ENCODE measurements at regions not wholly inside any gene's neighbourhood (a gene's known extent, or its start where the extent isn't known, plus 50 kb on each side); places are given as distances from the start of the nearest gene placed in this dataset.

- ChIA-PET CTCF (interaction anchor here (0.6 kb wide), 1 partner anchor 436 kb away, joined by 4 read pairs; no protein-coding TSS in a partner anchor), POLR2A (no interaction called here)
- Mint-ChIP-seq H3K36me3 (ENCODE audit: insufficient read depth, unreplicated experiment) (no peaks in the 10 kb centered on the region), H3K4me3 (ENCODE audit: unreplicated experiment) (no peak overlapping the region), H3K9me3 (ENCODE audit: unreplicated experiment) (no peaks in the 10 kb centered on the region), H3K27ac (ENCODE audit: low read depth, unreplicated experiment) (no peak overlapping the region), H3K4me1 (ENCODE audit: insufficient read depth, unreplicated experiment) (no peaks in the 10 kb centered on the region), H3K27me3 (ENCODE audit: insufficient read depth, unreplicated experiment) (peaks cover 83% of the 10 kb centered on the region)
- TF ChIP-seq CTCF (IDR thresholded peaks at IDR 0.05; ENCODE audit: unreplicated experiment), result no peak
- no TSS peak for BruUV-seq (replicated peaks)
- intact Hi-C loops (cut with micrococcal nuclease), result no loop called here
- no peak for DNase-seq (ENCODE audit: unreplicated experiment)
Observed at GRCh38 chr22:26952451-26953011, 295.1 kb downstream of the MIAT start.

DNA sequence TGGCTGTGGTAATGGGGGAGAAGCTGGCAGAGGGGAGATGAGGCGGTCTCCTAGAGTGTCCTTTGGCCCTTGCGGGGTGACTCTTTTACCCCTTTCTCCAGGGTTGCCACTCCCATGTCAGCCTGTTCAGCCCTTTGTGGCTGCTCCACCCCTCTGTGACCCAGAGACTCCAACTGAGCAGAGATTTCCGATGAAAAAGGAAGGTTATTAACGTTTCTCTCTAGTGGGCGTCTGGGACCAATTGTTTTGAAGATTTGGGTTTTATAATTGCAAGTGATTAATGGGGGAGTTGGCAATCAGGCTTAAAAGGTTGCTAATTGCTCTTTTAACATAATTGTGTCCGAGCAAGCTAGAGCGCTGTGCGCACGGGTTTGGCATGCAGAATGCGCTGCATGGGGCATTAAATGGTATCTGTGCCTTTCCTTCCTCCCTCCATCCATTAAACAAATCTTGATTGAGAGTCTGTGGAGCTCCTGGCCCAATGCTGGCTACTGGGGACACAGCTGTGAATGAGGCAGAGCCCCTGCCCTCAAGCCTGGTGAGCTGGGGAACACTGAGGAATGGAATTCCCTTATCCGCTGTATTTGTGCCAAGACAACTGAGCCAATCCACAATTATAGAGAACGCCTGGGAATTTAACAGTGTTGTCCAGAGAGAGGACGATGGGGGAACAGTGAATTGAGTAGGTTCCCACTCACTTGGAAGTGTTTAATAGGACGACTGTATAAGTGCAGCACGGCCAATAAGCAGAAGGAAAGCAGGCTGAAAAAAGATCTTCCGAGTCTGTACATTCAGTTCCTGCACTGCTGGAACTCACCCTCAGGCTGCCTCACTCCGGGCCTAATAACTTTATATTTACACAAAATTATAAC is 295.9 kb downstream of the MIAT start:
- intact Hi-C loops (cut with micrococcal nuclease), result no loop called here
- Mint-ChIP-seq H3K4me1 (ENCODE audit: insufficient read depth, unreplicated experiment) (no peaks in the 10 kb centered on the region), H3K9me3 (ENCODE audit: unreplicated experiment) (no peaks in the 10 kb centered on the region), H3K36me3 (ENCODE audit: insufficient read depth, unreplicated experiment) (no peaks in the 10 kb centered on the region), H3K27ac (ENCODE audit: low read depth, unreplicated experiment) (no peak overlapping the region), H3K27me3 (ENCODE audit: insufficient read depth, unreplicated experiment) (peaks cover 80% of the 10 kb centered on the region), H3K4me3 (ENCODE audit: unreplicated experiment) (no peak overlapping the region)
- no peak for DNase-seq (ENCODE audit: unreplicated experiment)
- CTCF ChIA-PET, result interaction anchor here (0.6 kb wide), 1 partner anchor 436 kb away, joined by 4 read pairs; no protein-coding TSS in a partner anchor
- BruUV-seq (replicated peaks), result no TSS peak
- TF ChIP-seq CTCF (IDR thresholded peaks at IDR 0.05; ENCODE audit: unreplicated experiment), result no peak
- POLR2A ChIA-PET, result no interaction called here

DNA sequence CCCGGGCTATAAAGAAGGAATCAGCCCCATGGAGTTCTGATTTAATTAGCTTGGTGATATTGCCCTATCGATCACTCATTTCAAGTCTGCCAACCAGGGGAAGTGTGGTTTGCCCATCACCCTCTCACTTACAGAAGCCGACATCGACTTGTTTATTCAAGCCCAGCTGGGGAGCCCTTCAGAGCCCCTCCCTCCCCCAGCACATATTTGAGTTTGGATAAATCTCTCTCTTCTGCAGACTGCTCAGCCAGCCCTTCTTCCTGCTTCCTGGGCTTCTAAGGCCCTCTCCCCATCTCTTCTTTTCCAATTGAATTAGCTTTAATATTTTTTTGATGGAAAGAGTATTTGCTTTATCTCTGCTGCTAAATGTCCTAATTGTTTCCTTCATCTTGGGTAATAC is 299.0 kb downstream of the MIAT start:
- no peak overlapping the region for H3K4me3 Mint-ChIP-seq (ENCODE audit: unreplicated experiment)
- H3K27me3 Mint-ChIP-seq (ENCODE audit: insufficient read depth, unreplicated experiment), result peaks cover 94% of the 10 kb centered on the region
- CTCF ChIA-PET, result interaction anchor here (0.6 kb wide), 1 partner anchor 20 kb away, joined by 3 read pairs; no protein-coding TSS in a partner anchor
- H3K4me1 Mint-ChIP-seq (ENCODE audit: insufficient read depth, unreplicated experiment), result no peaks in the 10 kb centered on the region
- H3K36me3 Mint-ChIP-seq (ENCODE audit: insufficient read depth, unreplicated experiment), result no peaks in the 10 kb centered on the region
- H3K27ac Mint-ChIP-seq (ENCODE audit: low read depth, unreplicated experiment), result no peak overlapping the region
- DNase-seq (ENCODE audit: unreplicated experiment), result no peak
- POLR2A ChIA-PET, result no interaction called here
- no peaks in the 10 kb centered on the region for H3K9me3 Mint-ChIP-seq (ENCODE audit: unreplicated experiment)
- BruUV-seq (replicated peaks), result no TSS peak
- intact Hi-C loops (cut with micrococcal nuclease), result no loop called here
- no peak for TF ChIP-seq CTCF (IDR thresholded peaks at IDR 0.05; ENCODE audit: unreplicated experiment)

DNA sequence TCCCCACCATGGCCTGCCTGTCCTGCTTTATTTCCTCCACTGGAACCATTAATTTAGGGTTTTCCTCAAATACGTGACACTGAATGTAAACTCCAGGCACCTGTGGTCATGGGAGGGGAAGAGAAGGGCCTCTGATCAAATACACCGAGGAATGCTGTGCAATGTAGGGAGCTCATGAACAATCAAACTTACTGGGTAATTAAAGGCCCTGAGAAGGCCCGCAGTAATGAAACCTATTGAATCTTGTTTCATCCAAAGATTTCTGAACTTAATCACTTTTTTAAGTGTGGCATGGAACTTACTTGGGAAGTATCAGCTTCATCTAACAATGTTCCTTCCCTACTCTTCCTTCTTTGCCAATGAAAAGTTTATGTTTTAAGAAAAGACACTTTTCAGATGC is 299.8 kb downstream of the MIAT start:
- ChIA-PET CTCF (interaction anchor here (1.6 kb wide), 1 partner anchor 374 kb away, joined by 3 read pairs; no protein-coding TSS in a partner anchor), POLR2A (no interaction called here)
- H3K9me3 Mint-ChIP-seq (ENCODE audit: unreplicated experiment), result no peaks in the 10 kb centered on the region
- peaks cover 93% of the 10 kb centered on the region for H3K27me3 Mint-ChIP-seq (ENCODE audit: insufficient read depth, unreplicated experiment)
- no peak overlapping the region for H3K27ac Mint-ChIP-seq (ENCODE audit: low read depth, unreplicated experiment)
- no TSS peak for BruUV-seq (replicated peaks)
- TF ChIP-seq CTCF (IDR thresholded peaks at IDR 0.05; ENCODE audit: unreplicated experiment), result no peak
- DNase-seq (ENCODE audit: unreplicated experiment), result no peak
- H3K36me3 Mint-ChIP-seq (ENCODE audit: insufficient read depth, unreplicated experiment), result no peaks in the 10 kb centered on the region
- no peak overlapping the region for H3K4me3 Mint-ChIP-seq (ENCODE audit: unreplicated experiment)
- intact Hi-C loops (cut with micrococcal nuclease), result no loop called here
- H3K4me1 Mint-ChIP-seq (ENCODE audit: insufficient read depth, unreplicated experiment), result no peaks in the 10 kb centered on the region
